ENCODE measurements at regions not wholly inside any gene's neighbourhood (a gene's known extent, or its start where the extent isn't known, plus 50 kb on each side); places are given as distances from the start of the nearest gene placed in this dataset.

GRCh38 chr20:63060057-63060991 is 53.6 kb upstream of the BHLHE23 start:
- DNase-seq (ENCODE audit: low read depth in 4 of 4, low spot score in 3 of 4): no peak

GRCh38 chr20:63059684-63060056 is 52.9 kb upstream of the BHLHE23 start:
- no peak for DNase-seq (ENCODE audit: low read depth in 4 of 4, low spot score in 3 of 4)

- DNase-seq (ENCODE audit: low read depth in 4 of 4, low spot score in 3 of 4): no peak
These were observed 52.1 kb upstream of the BHLHE23 start for GRCh38 chr20:63058696-63059335.

GRCh38 chr20:63057171-63058117 is 50.7 kb upstream of the BHLHE23 start:
- DNase-seq (ENCODE audit: low read depth in 4 of 4, low spot score in 3 of 4): no peak

GRCh38 chr20:63056236-63057170 is 49.7 kb upstream of the BHLHE23 start:
- DNase-seq (ENCODE audit: low read depth in 4 of 4, low spot score in 3 of 4): no peak

Data from right renal pelvis (tissue), 4 donors.